HPDE6-E6E7 (cell line): ENCODE measurements at regions not wholly inside any gene's neighbourhood (a gene's known extent, or its start where the extent isn't known, plus 50 kb on each side); places are given as distances from the start of the nearest gene placed in this dataset.
"Not testable (repeated sequence)": the region's sequence is repeated elsewhere in the genome, so short reads cannot be mapped to it uniquely, and the experiment has no call there.

Experiments used
- DNase-seq: peaks from one replicate; pipeline ENCODE4 v3.0.0; 2011; ENCODE audit warnings: missing footprints; ENCODE audit errors: extremely low spot score

DNA sequence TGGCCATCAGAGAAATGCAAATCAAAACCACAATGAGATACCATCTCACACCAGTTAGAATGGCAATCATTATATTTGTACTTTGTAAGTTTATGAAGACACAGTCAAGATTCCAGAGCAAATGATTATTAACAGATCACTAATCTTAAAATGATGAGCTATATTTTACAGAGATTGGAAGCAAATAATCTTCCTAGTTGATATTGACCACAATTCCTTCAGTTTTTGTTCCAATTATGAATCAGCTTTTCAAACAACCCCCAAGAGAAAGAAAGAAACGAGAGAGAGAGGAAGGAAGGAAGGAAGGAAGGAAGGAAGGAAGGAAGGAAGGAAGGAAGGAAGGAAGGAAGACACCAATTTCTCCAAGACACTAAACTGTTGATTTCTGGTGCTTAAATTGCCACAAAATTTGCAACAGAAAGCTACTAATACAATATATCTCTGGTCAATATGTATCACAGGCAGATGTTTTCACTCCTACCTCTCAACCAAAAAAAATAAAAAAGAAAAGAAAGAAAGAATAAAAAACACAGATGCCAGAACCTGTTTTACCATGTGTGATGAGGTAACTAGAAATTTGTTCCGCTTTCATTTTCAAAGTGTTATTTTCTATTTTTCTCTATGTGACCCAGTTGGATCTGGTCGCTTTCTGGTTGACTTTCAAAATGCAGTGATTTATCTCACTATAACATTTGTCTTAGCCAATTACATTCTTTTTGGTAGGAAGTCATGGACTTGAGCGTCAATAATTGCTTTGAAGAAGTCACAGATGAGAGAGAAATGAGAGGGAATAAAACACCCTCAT is 1609.6 kb downstream of the SI start:
- no peak for DNase-seq

DNA sequence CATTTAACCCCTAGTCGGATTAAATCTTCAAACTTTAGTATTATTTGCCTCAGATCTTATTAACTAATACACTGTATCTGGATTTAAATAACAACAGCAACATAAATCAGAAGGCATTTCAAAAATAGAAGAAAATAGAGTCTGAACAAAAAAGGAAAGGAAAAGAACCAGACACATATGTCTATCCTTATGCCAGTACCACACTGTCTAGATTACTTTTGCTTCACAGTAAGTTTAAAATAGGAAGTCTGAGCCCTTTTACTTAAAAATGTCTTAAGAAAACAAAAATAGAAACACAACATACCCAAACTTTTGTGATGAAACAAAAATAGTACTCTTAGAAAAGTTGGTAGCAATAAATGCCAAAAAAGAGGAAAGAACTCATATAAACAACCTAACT is 1615.8 kb downstream of the SI start:
- DNase-seq, result no peak

DNA sequence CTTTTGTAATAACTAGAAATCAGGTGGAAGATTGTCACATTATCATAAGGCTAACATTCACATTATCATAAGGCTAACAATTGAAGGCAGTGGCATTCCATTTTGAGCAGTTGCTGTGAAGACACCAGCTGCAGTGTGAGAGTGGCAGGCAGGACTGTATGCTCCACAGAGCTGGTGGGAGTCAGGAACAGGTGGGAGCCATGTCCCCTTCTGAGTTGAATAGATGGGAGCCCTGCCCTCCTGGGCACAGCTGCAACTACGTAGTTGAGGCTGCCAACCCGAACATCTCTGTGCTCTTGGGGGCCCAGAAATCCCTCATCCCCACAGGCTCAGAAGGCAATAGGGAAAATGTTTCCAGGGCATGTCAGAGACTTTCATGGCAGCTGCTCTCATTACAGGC is 1627.6 kb downstream of the SI start:
- no peak for DNase-seq

DNA sequence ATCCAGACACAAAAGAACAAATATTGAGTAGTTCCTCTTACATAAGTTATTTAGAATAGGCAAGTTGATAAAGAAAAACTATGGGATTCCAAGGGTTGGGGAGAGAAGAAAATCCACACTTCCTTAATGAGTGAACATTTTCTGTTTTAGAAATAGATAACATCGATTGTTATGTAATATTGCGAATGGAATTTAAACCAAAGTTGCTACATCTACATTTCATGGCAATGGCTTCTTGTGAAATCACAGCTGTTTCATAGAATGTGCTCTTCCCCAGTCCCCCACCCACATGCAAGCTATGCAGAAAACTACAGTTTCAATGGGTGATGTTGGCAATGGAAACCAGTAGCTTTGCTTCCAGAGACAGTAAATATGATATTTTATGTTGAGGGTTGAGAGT is 1639.5 kb downstream of the SI start:
- DNase-seq, result no peak

DNA sequence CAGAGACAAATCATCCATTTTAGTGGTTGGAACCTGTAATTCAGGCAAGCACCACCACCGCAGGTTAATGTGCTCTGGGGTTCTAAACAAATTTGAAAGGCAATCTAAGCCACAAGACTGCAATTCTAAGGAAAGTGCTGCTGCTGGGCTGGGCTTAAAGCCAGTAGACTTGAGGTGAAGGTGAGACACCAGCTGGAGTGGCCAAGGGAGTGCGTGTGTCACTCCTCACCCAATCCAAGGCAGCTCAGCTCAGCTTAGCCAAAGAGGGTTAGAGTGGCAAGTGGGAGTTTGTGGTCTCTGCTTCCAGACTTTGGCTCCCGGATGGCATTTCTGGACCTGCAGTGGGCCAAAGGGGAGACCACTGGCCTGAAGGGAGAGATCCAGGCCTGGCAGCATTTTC is 1655.6 kb downstream of the SI start:
- no peak for DNase-seq

DNA sequence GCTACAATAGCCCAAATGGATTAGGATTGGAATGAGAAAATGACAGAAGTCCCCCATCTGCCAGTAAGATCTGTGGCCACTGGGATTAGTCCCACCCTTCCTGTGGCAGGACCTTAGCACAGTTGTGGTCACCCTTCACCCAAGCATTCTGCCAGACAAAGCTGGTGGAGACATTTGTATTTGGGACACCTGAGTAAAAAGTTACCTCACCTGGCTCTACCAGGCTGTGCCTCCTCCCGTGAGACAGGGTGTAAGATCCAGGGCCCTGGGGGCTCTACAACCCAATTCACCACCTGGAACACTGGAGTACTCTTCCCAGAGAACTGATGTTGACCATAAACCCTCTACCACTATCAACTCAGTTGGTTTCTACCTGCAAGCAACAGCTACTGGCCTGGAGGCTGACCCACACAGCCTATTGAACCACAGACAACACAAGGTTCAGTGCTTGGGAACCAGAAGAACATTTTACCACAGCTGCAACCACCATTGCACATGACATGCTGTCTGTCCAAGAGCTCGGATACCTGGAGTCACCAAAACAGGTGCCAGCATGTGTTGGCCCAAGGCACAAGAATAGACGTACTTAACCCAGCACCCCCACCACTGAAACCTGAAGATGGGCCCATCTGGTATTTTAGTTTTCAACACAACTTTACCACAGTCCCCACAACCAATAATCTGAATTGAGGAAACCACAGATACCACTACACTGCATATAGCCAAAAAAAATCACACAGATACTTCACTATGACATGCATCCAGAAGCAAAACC is 1686.7 kb downstream of the SI start:
- no peak for DNase-seq

DNA sequence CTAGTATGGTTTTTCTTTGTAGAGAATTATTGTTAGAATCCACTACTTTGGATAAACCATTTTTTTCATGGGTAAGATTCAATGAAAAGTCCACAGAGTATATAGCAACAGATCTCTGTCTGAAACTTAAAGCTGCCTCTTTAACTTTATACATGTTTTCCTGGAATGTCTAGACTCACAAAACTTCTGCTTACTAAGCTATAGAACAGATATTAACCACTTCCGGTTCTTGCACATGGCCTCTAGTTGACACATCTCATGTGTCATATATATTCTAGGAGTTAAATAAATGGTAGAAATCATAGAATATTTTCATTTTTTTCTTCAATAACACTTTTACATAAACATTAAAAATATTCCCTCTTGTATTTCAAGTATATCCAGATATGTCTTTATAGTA is 1693.9 kb downstream of the SI start:
- no peak for DNase-seq

DNA sequence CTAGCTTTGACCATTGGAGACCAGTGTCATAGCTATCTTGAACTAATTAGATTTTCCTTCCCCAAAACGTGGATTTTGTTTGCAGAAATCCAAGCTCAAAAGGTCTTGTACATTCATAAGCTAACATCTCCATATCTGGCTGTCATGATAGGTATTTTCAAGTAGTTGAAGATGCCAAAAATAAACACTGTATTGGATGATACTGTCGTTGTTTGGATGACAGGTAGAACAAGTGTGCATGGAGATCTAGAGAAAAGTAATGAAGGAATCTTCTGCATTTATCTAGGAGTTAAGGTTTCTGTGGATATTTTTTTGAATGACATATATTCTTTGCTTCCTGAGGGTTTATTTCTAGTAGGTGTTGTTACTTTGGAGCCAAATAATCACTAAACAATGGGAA is 1696.1 kb downstream of the SI start:
- DNase-seq, result no peak

DNA sequence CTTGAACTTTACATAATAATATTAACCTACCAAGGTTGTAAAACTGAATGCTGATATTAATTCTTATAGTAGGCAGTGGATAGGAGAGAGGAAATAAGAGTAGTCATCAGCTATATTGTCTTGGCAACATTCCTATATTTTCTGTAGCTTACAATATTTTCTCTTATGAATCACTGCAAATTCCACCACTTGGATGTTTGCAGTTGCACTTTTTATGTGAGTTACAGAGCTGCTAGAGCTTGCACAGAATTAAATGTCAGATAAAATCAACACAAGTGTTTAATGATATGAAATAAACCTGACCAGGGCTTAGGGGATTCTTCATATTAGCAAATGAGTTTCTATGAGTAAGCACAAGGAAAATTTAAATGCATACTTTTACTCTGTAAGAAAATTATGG is 1710.1 kb downstream of the SI start:
- DNase-seq, result peak; percentile 8

DNA sequence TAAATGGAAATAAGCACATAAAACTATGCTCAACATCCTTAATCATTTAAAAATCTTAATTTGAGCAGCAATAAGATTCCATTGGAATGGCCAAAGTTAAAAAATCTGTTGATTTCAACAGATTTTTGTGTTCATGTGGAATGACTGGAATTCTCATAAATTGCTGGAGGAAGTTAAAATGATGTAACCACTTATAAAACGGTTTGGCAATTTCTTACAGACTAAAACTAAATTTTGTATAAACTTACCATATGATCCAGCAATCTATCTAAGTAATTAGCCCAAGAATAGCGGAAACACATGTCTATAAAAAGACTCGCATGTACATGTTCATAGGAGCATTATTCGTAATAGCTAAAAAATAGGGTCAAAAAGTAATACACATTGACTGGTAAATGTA is 1713.6 kb downstream of the SI start:
- DNase-seq, result no peak

DNA sequence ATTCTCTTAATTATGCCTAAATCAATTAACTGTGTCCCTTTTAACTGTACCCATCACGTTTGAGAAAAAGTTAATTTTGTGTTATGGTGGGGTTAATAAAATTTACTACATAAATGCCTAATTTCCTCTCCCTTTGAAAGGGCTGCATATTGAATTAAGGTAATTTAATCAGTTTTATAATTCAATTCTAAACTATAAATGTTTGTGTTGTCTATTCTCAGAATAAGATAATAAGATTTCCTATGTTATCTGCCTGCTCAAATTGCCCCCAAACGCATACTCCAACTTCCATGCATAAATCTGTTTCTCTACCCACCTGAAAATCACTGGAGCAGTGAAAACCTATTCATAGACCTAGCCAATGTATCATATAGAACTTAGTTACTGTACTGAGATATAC is 1716.1 kb downstream of the SI start:
- no peak for DNase-seq

DNA sequence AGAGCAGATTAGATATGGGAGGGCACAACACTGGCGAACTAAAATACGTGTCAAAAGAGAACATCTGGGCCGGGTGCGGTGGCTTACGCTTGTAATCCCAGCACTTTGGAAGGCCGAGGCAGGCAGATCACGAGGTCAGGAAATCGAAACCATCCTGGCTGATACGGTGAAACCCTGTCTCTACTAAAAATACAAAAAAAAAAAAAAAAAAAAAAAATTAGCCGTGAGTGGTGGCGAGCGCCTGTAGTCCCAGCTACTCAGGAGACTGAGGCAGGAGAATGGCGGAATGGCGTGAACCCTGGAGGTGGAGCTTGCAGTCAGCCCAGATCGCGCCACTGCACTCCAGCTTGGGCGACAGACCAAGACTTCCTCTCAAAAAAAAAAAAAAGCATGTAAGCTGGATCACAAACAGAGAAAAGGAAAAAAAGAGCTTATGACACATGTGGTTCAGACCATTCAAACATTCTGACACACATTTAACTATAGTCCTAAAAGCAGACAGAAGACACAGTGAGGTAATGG is 1716.9 kb downstream of the SI start:
- DNase-seq, result not testable (repeated sequence)

DNA sequence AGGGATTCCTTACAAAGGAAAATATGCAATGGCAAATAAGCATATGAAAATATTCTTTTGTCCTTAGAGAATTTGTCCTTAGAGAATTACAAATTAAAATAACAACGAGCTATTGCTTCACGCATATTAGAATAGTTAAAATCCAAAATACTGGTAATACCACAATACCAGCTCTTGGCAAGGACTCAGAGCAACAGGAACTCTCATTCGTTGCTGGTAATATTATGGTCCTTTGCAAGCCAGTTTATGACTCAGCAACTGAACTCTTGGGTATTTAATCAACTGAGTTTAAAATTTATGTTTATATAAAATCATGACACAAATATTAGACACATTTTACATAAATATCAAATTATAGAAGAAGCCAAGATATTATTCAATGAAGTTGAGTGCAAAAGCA is 1730.4 kb downstream of the SI start:
- no peak for DNase-seq

DNA sequence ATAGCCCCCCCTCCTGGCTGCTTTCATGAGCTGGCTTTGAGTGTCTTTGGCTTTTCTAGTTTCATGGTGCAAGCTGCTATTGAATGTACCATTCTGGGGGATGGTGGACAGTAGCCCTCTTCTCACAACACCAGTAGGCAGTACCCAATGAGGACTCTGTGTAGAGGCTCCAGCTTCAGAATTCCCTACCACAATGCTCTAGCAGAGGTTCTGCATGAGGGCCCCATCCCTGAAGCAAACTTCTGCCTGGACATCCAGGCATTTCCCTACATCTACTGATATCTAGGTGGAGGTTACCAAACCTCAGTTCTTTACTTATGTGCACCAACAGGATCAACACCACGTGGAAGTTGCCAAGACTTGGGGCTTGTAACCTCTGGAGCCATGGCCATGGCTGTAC is 1742.9 kb downstream of the SI start:
- DNase-seq, result no peak

DNA sequence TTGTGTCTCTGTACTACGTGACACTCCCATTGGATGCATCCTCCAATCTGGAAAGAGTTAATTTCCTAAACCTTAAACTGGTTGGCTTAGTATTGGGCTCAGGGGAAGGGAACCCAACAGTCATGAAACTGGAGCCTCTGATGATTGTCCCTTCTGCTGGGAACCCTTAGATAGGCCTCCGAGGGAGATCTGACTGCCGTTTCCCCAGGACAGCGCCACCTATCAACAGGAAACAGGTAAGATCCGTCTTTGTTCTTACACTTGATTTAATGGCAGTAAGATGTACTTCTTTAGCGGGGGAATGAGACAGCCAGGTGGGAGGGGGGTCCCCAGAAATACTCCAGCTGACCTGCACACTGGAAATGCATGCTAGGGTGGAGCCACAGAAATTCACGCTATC is 1749.6 kb downstream of the SI start:
- no peak for DNase-seq

DNA sequence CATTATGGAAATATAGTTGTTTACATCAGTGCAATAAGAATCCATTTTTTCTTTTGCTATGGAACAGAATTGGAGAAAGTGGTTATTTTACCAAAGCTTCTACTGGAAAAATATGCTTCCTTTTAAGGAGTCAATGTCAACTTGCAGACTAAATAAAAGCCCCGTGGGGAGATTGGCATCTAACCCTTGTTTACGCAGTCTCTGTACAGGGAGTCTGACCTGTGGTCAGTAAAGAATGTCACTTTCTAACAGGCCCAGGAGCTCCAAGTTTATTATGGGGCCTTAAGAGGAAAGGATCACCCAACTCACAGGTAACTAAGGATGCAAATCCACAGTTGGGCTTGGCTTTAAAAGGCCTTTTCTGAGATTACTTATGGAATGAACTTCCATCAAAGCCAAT is 1751.2 kb downstream of the SI start:
- DNase-seq, result no peak

DNA sequence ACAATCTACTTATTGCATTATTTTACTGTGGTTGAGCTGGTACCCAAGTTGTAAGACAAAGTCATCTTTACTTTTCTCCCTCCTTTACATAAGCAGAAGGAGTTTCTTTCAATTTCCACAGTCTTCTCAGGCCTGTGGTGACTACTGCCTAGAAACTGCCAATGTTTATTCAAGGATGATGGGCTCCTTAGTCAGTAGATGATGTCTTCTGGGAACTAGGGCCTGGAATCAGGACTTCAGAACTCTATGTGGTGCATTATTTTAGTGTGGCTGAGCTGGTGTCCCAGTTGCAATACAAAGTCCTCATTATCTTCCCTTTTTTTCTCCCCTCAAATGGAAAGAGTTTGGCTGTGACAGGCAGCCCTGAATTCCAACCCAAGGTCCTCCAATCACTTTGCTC is 1762.5 kb downstream of the SI start:
- no peak for DNase-seq

DNA sequence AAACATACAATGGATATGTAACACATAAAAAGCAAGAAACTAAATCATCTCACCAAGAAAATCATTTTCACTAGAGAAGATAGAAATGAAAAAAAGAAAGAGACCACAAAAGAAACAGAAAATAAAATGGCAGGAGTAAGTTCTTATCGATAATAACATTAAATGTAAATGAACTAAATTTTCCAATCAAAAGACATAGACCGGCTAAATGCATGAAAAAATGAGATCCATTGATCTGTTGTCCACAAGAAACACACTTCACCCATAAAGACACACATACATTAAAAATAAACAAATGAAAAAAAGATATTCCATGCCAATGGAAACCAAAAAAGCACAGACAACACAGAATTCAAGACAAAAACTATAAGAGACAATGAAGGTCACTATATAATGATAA is 1771.9 kb downstream of the SI start:
- DNase-seq, result no peak

DNA sequence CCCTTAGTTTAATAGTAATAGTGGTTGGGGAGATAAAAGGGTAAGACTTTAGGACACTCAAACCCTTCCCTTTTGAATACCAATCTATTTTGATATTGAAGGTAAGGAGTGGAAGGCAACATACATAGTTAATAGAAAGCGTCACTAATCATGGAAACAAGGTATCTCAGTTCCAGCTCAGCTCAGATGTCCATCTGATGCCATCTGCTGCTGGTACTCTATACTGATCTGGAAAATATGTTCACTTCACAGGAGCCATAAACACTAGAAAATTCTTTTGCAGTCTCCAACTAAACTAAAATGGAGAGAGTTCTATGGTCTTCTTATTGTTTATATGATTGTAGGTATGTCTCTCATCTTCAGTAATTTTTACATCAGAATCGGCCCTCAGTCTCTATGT is 1777.1 kb downstream of the OTOL1 start:
- DNase-seq, result no peak

DNA sequence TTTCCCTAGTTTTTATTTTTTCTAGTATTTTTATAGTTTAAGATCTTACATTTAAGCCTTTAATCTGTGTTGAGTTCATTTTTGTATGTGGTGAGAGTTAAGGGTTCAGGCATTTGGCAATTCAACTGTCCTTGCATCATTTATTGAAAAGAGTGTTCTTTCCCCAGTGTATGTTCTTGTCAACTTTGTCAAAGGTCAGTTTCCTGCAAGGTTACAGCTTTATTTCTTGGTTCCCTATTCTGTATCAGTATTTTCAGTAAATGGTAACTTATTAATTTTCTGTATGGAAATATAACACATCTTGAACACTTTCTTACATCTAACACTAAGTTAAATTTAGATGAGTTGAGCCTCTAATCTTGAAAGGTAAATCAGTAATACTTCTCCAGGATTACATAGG is 1770.1 kb downstream of the OTOL1 start:
- no peak for DNase-seq

DNA sequence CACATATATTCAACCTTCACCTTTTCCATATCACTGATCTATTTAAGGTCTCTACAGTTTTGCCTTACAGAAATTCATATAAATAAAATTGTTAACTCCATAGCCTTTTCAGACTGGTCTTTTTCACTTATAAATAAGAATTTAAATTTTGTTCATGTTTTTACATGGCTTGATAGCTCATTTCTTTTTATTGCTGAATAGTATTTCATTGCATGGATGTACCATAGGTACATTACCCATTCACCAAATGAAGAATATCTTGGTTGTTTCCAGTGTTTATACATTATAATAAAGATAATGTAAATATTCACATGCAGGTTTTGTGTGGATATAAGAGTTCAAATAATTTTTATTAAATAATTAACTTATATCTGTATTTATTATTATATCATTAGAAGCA is 1765.0 kb downstream of the OTOL1 start:
- no peak for DNase-seq

DNA sequence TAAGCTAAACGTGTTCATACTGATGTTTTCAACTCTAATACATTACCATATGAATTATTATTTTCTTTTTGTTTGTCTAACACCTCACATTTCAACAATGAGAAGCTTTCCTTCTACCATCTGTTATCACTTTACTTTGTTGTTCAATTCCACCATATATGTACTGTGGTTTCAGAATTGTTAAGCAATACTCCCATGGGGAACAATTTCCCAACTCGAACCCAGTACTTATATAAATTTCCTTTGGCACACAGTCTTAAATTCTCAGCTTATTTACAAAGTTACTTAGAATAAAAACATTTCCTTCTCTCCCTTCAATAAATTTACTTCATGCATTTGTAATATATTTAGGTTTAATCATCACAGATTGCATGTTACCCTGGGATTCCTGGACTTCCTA is 1764.4 kb downstream of the OTOL1 start:
- no peak for DNase-seq

DNA sequence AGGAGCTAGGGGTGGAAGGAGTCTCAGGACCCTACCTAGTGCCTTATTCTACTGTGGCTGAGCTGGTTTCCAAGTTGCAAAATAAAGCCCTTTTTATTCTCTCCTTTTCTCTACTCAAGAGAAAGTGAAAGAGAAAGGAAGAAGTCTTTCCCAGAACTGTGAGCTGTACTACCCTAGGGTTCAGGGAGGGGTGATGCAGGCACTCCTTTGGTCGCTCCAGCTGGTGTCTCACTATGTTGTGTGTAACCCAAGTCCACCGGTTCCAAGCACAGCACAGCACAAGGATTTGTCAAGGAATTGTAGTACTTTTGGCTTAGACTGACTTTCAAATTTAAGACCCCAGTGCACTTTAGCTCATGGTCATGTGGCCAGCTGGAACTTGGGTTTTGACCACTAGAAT is 1721.7 kb downstream of the OTOL1 start:
- no peak for DNase-seq
